H7 (cell line): ENCODE measurements at regions not wholly inside any gene's neighbourhood (a gene's known extent, or its start where the extent isn't known, plus 50 kb on each side); places are given as distances from the start of the nearest gene placed in this dataset.
"Not testable (repeated sequence)": the region's sequence is repeated elsewhere in the genome, so short reads cannot be mapped to it uniquely, and the experiment has no call there.

ENCODE experiments used
- DNase-seq: peaks from one replicate; pipeline ENCODE4 v3.0.0; 2012
- H3K27me3 ChIP-seq: 2 replicates; pipeline ENCODE4 v1.6.0; 2011; ENCODE audit warnings: mild to moderate bottlenecking, low read length; ENCODE audit not compliant: control insufficient read depth, insufficient read depth
- H3K36me3 ChIP-seq: replicated peaks from 2 replicates; pipeline ENCODE4 v1.5.1; 2011; ENCODE audit warnings: low read length; ENCODE audit not compliant: control insufficient read depth, insufficient read depth
- H3K4me3 ChIP-seq: 2 replicates; pipeline ENCODE4 v1.5.1; 2011; ENCODE audit warnings: low read depth, mild to moderate bottlenecking, control low read depth, low read length, moderate library complexity; ENCODE audit not compliant: insufficient read depth

DNA sequence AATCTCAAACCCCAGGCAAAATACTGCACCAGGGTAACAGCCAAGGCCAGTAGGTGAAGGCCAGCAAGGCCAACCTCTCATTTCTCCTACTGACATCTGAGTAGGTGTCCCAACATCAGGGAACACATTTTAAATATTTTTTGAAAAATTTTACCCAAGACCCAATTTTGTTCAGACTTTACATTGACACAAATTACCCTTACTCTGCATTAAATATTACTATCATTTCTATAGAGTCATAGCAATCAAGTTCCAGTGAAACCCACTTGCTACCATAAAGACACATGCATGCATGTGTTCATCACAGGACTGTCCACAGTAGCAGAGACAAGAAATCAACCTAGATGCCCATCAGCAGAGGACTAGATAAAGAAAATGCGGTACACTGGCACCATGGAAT lies 99.9 kb downstream of the NRN1 start:
- Histone ChIP-seq H3K27me3 (no peaks in the 10 kb centered on the region), H3K4me3 (no peak overlapping the region), H3K36me3 (no peaks in the 10 kb centered on the region)
- no peak for DNase-seq

GRCh38 chr6:5906340-5906670 lies 100.4 kb downstream of the NRN1 start:
- no peak for DNase-seq
- Histone ChIP-seq H3K27me3 (no peaks in the 10 kb centered on the region), H3K36me3 (no peaks in the 10 kb centered on the region), H3K4me3 (no peak overlapping the region)

GRCh38 chr6:5905431-5906339 lies 101.0 kb downstream of the NRN1 start:
- Histone ChIP-seq H3K36me3 (no peaks in the 10 kb centered on the region), H3K4me3 (no peak overlapping the region), H3K27me3 (no peaks in the 10 kb centered on the region)
- no peak for DNase-seq

- Histone ChIP-seq H3K36me3 (no peaks in the 10 kb centered on the region), H3K4me3 (no peak overlapping the region), H3K27me3 (no peaks in the 10 kb centered on the region)
- DNase-seq = no peak
These were observed 102.2 kb downstream of the NRN1 start for GRCh38 chr6:5904532-5904931.

- no peak for DNase-seq
- H3K36me3 ChIP-seq = no peaks in the 10 kb centered on the region
These were observed 107.3 kb downstream of the NRN1 start for GRCh38 chr6:5899216-5900045.

GRCh38 chr6:5898563-5898962 lies 108.2 kb downstream of the NRN1 start:
- Histone ChIP-seq H3K4me3 (no peak overlapping the region), H3K27me3 (no peaks in the 10 kb centered on the region), H3K36me3 (no peaks in the 10 kb centered on the region)
- DNase-seq = peak; percentile 38

More at GRCh38 chr6:5899216-5900045, 107.3 kb downstream of the NRN1 start:
- no peak overlapping the region for H3K4me3 ChIP-seq
- H3K27me3 ChIP-seq = no peaks in the 10 kb centered on the region

- DNase-seq = no peak
- H3K36me3 ChIP-seq = no peaks in the 10 kb centered on the region
- H3K4me3 ChIP-seq = no peak overlapping the region
- H3K27me3 ChIP-seq = no peaks in the 10 kb centered on the region
These were observed 108.6 kb downstream of the NRN1 start for GRCh38 chr6:5898102-5898501.

GRCh38 chr6:5896476-5897200 lies 110.1 kb downstream of the NRN1 start:
- DNase-seq = no peak
- Histone ChIP-seq H3K36me3 (no peaks in the 10 kb centered on the region), H3K27me3 (no peaks in the 10 kb centered on the region), H3K4me3 (no peak overlapping the region)

- H3K36me3 ChIP-seq = no peaks in the 10 kb centered on the region
- no peaks in the 10 kb centered on the region for H3K27me3 ChIP-seq
- H3K4me3 ChIP-seq = no peak overlapping the region
- no peak for DNase-seq
These were observed 112.4 kb downstream of the NRN1 start for GRCh38 chr6:5894357-5894756.

- Histone ChIP-seq H3K36me3 (no peaks in the 10 kb centered on the region), H3K4me3 (no peak overlapping the region), H3K27me3 (no peaks in the 10 kb centered on the region)
- DNase-seq = no peak
These were observed 113.4 kb downstream of the NRN1 start for GRCh38 chr6:5893295-5893694.

DNA sequence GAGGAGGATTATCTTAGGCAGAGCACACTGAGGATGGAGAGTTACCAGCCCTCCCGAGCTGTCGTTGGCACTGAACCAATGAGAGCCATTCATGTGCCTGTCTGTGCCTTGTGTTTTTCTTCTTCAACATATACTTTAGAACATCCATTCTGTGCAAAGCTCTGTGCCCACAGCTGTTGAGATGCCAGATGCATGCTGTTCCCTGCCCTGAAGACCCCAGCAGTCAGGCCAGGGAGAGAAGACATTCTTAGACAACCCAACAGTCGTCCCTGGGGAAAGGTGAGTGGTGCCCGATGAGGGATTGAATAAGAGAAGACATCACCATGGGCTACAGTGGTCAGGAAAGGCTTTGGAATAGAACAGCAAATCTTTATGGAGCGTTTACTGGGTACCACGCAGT lies 114.1 kb downstream of the NRN1 start:
- no peak overlapping the region for H3K4me3 ChIP-seq

DNA sequence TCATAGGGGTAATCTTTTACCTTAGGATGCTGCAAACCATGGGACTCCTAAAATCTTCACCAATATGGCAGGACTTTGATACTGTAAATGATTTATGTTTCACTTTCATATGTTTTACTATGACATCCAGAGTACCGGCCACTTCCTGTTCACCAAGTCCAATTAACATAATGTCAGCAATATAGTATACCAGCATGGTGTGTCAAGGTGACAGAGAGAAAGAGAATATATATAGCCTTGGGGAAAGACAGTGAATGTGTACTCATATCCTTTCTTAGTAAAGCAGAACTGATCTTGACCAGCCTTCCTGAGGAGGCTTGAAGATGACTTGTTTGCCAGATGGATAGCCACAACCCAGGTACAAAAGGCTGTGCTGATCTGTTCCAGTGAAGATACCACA lies 127.9 kb downstream of the NRN1 start:
- no peaks in the 10 kb centered on the region for H3K36me3 ChIP-seq
- no peak for DNase-seq
- no peak overlapping the region for H3K4me3 ChIP-seq
- no peaks in the 10 kb centered on the region; the same call in 1 of the 2 replicates for H3K27me3 ChIP-seq

More for the DNA sequence above, 114.1 kb downstream of the NRN1 start:
- DNase-seq = no peak
- Histone ChIP-seq H3K36me3 (no peaks in the 10 kb centered on the region), H3K27me3 (no peaks in the 10 kb centered on the region)

DNA sequence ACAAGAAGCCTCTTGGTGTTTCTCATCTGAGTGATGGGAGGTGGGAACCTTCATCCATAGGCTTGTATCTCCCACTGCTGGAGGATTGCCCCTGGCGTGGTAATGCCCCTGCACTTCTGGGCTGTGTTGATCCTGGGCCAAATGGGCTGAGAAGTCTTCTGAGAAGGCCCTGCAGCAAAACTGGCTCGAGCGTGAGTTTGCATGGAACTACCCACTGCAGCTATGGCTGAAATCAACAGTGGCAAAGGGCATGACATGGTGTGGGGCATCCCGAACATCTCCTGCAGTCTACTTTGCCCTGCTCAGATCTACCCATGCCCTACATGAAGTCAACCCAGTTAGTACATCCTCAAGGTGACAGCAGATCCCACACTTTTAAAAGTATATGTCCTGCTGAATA lies 130.6 kb downstream of the NRN1 start:
- no peak overlapping the region for H3K4me3 ChIP-seq
- DNase-seq = no peak
- H3K27me3 ChIP-seq = no peaks in the 10 kb centered on the region; the same call in 1 of the 2 replicates
- no peaks in the 10 kb centered on the region for H3K36me3 ChIP-seq

DNA sequence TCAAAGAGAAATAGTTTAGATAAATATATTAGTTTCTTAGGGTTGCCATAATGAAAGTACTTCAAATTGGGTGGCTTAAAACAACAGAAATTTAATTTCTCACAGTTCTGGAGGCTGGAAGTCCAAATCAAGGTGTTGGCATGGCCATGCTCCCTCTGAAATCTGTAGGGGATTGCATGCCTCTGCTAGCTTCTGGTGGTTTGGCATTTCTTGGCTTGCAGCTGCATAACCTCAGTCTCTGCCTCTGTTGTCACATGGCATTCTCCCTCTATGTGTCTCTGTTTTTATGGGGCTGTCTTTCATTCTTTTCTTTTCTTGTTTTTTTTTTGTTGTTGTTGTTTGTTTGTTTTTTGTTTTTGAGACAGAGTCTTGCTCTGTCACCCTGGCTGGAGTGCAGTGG lies 132.7 kb downstream of the NRN1 start:
- DNase-seq, H3K4me3 ChIP-seq, H3K27me3 ChIP-seq, H3K36me3 ChIP-seq: not testable (repeated sequence)
